ENCODE measurements at regions not wholly inside any gene's neighbourhood (a gene's known extent, or its start where the extent isn't known, plus 50 kb on each side); places are given as distances from the start of the nearest gene placed in this dataset.

DNA sequence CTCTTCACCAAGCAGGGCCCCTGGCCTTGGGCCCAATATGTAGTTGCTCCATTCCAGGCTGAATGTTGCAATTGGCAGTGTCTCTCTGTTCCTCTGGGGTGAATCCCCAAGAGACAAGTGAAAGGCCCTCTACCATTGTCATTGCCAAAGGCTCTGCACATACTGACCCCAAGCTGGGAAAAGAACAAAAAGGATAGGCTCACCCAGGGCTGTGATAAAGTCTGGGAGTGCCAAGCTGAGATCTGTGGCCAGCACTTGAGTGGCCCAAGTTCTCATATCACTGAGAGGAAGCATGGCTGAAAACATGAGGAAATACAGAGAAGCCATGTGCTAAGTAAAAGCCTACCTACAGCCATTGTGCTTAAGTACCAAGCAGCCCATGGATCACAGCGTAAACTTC is 612.2 kb upstream of the EPHA6 start:
- H3K79me2 ChIP-seq (ENCODE audit: insufficient read depth, low read length): no peaks in the 10 kb centered on the region

DNA sequence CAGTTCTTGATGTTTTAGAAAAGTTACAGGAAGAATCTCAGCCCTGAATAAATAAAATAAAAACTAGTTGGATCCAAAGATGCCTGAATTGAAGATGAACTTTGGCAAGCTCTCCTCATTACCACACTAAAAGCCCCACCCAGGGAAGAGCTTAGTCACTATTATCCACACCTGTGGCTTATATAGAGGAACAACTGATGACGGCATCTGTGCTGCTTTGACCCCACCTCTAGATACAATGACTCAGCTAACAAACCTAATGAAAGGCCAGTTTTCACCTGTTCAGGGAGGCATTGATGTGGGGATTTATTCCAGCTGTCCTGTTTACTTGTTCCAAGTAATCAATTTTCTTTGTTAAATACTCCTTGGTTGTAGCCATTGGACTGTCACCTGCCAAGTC is 604.7 kb upstream of the EPHA6 start:
- no peak overlapping the region for H3K9ac ChIP-seq (ENCODE audit: low read length)
- H3K79me2 ChIP-seq (ENCODE audit: insufficient read depth, low read length): no peaks in the 10 kb centered on the region
- no peaks in the 10 kb centered on the region for H3K27me3 ChIP-seq (ENCODE audit: insufficient read depth, low read length)
- H3K9me3 ChIP-seq (ENCODE audit: insufficient read depth, low read depth, low read length): no peaks in the 10 kb centered on the region
- H2AFZ ChIP-seq (ENCODE audit: low read depth, low read length): no peak overlapping the region
- no peak overlapping the region for H3K27ac ChIP-seq (ENCODE audit: low read depth, low read length)
- TF ChIP-seq, protein P1, sequence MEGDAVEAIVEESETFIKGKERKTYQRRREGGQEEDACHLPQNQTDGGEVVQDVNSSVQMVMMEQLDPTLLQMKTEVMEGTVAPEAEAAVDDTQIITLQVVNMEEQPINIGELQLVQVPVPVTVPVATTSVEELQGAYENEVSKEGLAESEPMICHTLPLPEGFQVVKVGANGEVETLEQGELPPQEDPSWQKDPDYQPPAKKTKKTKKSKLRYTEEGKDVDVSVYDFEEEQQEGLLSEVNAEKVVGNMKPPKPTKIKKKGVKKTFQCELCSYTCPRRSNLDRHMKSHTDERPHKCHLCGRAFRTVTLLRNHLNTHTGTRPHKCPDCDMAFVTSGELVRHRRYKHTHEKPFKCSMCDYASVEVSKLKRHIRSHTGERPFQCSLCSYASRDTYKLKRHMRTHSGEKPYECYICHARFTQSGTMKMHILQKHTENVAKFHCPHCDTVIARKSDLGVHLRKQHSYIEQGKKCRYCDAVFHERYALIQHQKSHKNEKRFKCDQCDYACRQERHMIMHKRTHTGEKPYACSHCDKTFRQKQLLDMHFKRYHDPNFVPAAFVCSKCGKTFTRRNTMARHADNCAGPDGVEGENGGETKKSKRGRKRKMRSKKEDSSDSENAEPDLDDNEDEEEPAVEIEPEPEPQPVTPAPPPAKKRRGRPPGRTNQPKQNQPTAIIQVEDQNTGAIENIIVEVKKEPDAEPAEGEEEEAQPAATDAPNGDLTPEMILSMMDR (IDR thresholded peaks at IDR 0.05; ENCODE audit: insufficient read depth, low read depth, low read length): no peak
- no peak for TF ChIP-seq EZH2 (IDR thresholded peaks at IDR 0.05; ENCODE audit: insufficient read depth, low read length)
- no peaks in the 10 kb centered on the region for H3K36me3 Mint-ChIP-seq (ENCODE audit: low read depth, unreplicated experiment)
- H3K4me1 ChIP-seq (ENCODE audit: insufficient read depth, low read length): no peaks in the 10 kb centered on the region
- H3K4me2 ChIP-seq (ENCODE audit: low read length): no peak overlapping the region
- H3K36me3 ChIP-seq (ENCODE audit: insufficient read depth, low read length): no peaks in the 10 kb centered on the region
- no peaks in the 10 kb centered on the region for H3K9me3 Mint-ChIP-seq (ENCODE audit: unreplicated experiment)
- no peak overlapping the region for H3K4me3 Mint-ChIP-seq (ENCODE audit: unreplicated experiment)
- H3K4me1 Mint-ChIP-seq (ENCODE audit: low read depth, unreplicated experiment): no peaks in the 10 kb centered on the region
- H4K20me1 ChIP-seq (ENCODE audit: insufficient read depth, low read length): no peaks in the 10 kb centered on the region
- no peaks in the 10 kb centered on the region for H3K27me3 Mint-ChIP-seq (ENCODE audit: low read depth, unreplicated experiment)
- no peak for DNase-seq (ENCODE audit: low read depth)
- H3K27ac Mint-ChIP-seq (ENCODE audit: unreplicated experiment): no peak overlapping the region
- no peak for FAIRE-seq
- H3K4me3 ChIP-seq (ENCODE audit: insufficient read depth, low read depth, low read length): no peak overlapping the region

More for the DNA sequence above, 612.2 kb upstream of the EPHA6 start:
- Mint-ChIP-seq H3K4me3 (ENCODE audit: unreplicated experiment) (no peak overlapping the region), H3K9me3 (ENCODE audit: unreplicated experiment) (peaks cover 2% of the 10 kb centered on the region), H3K36me3 (ENCODE audit: low read depth, unreplicated experiment) (no peaks in the 10 kb centered on the region), H3K27me3 (ENCODE audit: low read depth, unreplicated experiment) (no peaks in the 10 kb centered on the region), H3K4me1 (ENCODE audit: low read depth, unreplicated experiment) (no peaks in the 10 kb centered on the region), H3K27ac (ENCODE audit: unreplicated experiment) (no peak overlapping the region)
- Histone ChIP-seq H3K27ac (ENCODE audit: low read depth, low read length) (no peak overlapping the region), H3K4me1 (ENCODE audit: insufficient read depth, low read length) (no peaks in the 10 kb centered on the region), H3K4me3 (ENCODE audit: insufficient read depth, low read depth, low read length) (no peak overlapping the region), H3K27me3 (ENCODE audit: insufficient read depth, low read length) (no peaks in the 10 kb centered on the region), H3K4me2 (ENCODE audit: low read length) (no peak overlapping the region), H4K20me1 (ENCODE audit: insufficient read depth, low read length) (no peaks in the 10 kb centered on the region), H3K9me3 (ENCODE audit: insufficient read depth, low read depth, low read length) (no peaks in the 10 kb centered on the region), H3K36me3 (ENCODE audit: insufficient read depth, low read length) (no peaks in the 10 kb centered on the region), H2AFZ (ENCODE audit: low read depth, low read length) (no peak overlapping the region), H3K9ac (ENCODE audit: low read length) (no peak overlapping the region)
- DNase-seq (ENCODE audit: low read depth) (no peak), FAIRE-seq (no peak)
- no peak for TF ChIP-seq EZH2 (IDR thresholded peaks at IDR 0.05; ENCODE audit: insufficient read depth, low read length)
- TF ChIP-seq, protein P1 (IDR thresholded peaks at IDR 0.05; ENCODE audit: insufficient read depth, low read depth, low read length): no peak

DNA sequence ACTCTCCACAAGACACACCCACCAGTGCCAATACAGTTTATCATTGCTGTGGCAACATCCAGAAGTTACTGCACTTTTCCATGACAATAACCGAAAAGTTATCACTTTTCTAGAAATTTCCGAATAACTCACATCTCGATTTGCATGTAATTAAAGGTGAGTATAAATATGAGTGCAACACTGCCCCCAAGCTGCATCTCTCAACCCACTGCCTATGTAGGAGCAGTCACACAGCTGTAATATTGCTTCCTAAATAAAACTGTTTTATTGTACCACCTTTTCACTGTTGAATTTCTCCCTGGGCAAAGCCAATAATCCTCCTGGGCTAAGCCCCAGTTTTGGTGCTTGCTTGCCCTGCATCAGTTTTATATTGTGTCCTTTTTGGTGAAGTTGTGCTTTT is 601.0 kb upstream of the EPHA6 start:
- H2AFZ ChIP-seq (ENCODE audit: low read depth, low read length): no peak overlapping the region
- H3K36me3 ChIP-seq (ENCODE audit: insufficient read depth, low read length): no peaks in the 10 kb centered on the region
- Mint-ChIP-seq H3K27me3 (ENCODE audit: low read depth, unreplicated experiment) (no peaks in the 10 kb centered on the region), H3K27ac (ENCODE audit: unreplicated experiment) (no peak overlapping the region), H3K9me3 (ENCODE audit: unreplicated experiment) (no peaks in the 10 kb centered on the region), H3K36me3 (ENCODE audit: low read depth, unreplicated experiment) (no peaks in the 10 kb centered on the region), H3K4me3 (ENCODE audit: unreplicated experiment) (no peak overlapping the region), H3K4me1 (ENCODE audit: low read depth, unreplicated experiment) (no peaks in the 10 kb centered on the region)
- H3K4me1 ChIP-seq (ENCODE audit: insufficient read depth, low read length): no peaks in the 10 kb centered on the region
- H3K9me3 ChIP-seq (ENCODE audit: insufficient read depth, low read depth, low read length): no peaks in the 10 kb centered on the region
- no peaks in the 10 kb centered on the region for H3K27me3 ChIP-seq (ENCODE audit: insufficient read depth, low read length)
- no peak overlapping the region for H3K4me2 ChIP-seq (ENCODE audit: low read length)
- H3K79me2 ChIP-seq (ENCODE audit: insufficient read depth, low read length): no peaks in the 10 kb centered on the region
- H3K27ac ChIP-seq (ENCODE audit: low read depth, low read length): no peak overlapping the region
- H4K20me1 ChIP-seq (ENCODE audit: insufficient read depth, low read length): no peaks in the 10 kb centered on the region
- no peak for DNase-seq (ENCODE audit: low read depth)
- H3K9ac ChIP-seq (ENCODE audit: low read length): no peak overlapping the region
- FAIRE-seq: peak; percentile 13
- no peak overlapping the region for H3K4me3 ChIP-seq (ENCODE audit: insufficient read depth, low read depth, low read length)
- TF ChIP-seq, protein P1 (IDR thresholded peaks at IDR 0.05; ENCODE audit: insufficient read depth, low read depth, low read length): no peak
- TF ChIP-seq EZH2 (IDR thresholded peaks at IDR 0.05; ENCODE audit: insufficient read depth, low read length): no peak

All from astrocyte (in vitro differentiated cells and primary cell).